IMR-90 (cell line): ENCODE measurements at regions not wholly inside any gene's neighbourhood (a gene's known extent, or its start where the extent isn't known, plus 50 kb on each side); places are given as distances from the start of the nearest gene placed in this dataset.

Experiments used
- ATAC-seq: fragments of 200-7000 bp; cut with Tn5 transposase; 2 replicates; pipeline ENCODE4 v1.9.1; 2020; ENCODE audit warnings: low read depth, mild to moderate bottlenecking, moderate library complexity
- BruUV-seq: library from RNA; stranded (reverse); fragments of 400-500 nt; replicated peaks from 2 replicates; lab custom pipeline; 2021; lab: Mats Ljungman, UMichigan
- CTCF ChIA-PET: fragments of 300-600 bp; formaldehyde crosslinking; extraction: SDS; loops from one replicate; lab custom pipeline; 2021; ENCODE audit warnings: antibody characterized with exemption; lab: Yijun Ruan, JAX
- POLR2A ChIA-PET: fragments of 300-600 bp; sonication (Branson Sonifier 250); formaldehyde crosslinking; loops from one replicate; lab custom pipeline; 2022; ENCODE audit warnings: antibody characterized with exemption; ENCODE audit not compliant: unreplicated experiment; lab: Charles Lee
- DNase-seq: peaks from one replicate; pipeline ENCODE4 v3.0.0; 2013
- H2AFZ ChIP-seq: replicated peaks from 2 replicates; pipeline ENCODE3; 2013; ENCODE audit warnings: low read length, mild to moderate bottlenecking; ENCODE audit not compliant: poor library complexity
- H2AK5ac ChIP-seq: 2 replicates; pipeline ENCODE4 v1.6.1; 2013; ENCODE audit warnings: low read depth, low read length, inconsistent platforms
- H2AK9ac ChIP-seq: replicated peaks from 2 replicates; pipeline ENCODE3; 2013; ENCODE audit warnings: mild to moderate bottlenecking, low read depth, low read length, moderate library complexity; ENCODE audit not compliant: poor library complexity
- H2BK120ac ChIP-seq: 2 replicates; pipeline ENCODE4 v1.6.1; 2013; ENCODE audit warnings: low read depth, low read length, inconsistent platforms
- H2BK15ac ChIP-seq: 3 replicates; pipeline ENCODE4 v1.6.1; 2013; ENCODE audit warnings: low read depth, low read length, inconsistent platforms
- H2BK20ac ChIP-seq: 2 replicates; pipeline ENCODE4 v1.6.1; 2013; ENCODE audit warnings: low read depth, mild to moderate bottlenecking, inconsistent platforms, low read length, moderate library complexity
- H2BK5ac ChIP-seq: 2 replicates; pipeline ENCODE4 v1.6.1; 2013; ENCODE audit warnings: mild to moderate bottlenecking, low read depth, low read length, inconsistent platforms; ENCODE audit not compliant: poor library complexity, severe bottlenecking
- H3K14ac ChIP-seq: replicated peaks from 2 replicates; pipeline ENCODE4 v1.6.1; 2013; ENCODE audit warnings: low read depth, low read length, inconsistent platforms
- H3K18ac ChIP-seq: 2 replicates; pipeline ENCODE4 v1.6.1; 2013; ENCODE audit warnings: low read depth, low read length, control low read depth
- H3K23ac ChIP-seq: 2 replicates; pipeline ENCODE4 v1.6.1; 2013; ENCODE audit warnings: low read depth, low read length, inconsistent platforms
- H3K27ac ChIP-seq: 2 replicates; pipeline ENCODE4 v1.5.1; 2013; ENCODE audit warnings: mild to moderate bottlenecking, control low read depth, low read length; ENCODE audit not compliant: insufficient read depth
- H3K27me3 ChIP-seq: 2 replicates; pipeline ENCODE4 v1.6.1; 2013; ENCODE audit warnings: low read length; ENCODE audit not compliant: control insufficient read depth, insufficient read depth
- H3K36me3 ChIP-seq: 2 replicates; pipeline ENCODE4 v1.6.1; 2013; ENCODE audit warnings: low read length, mixed read lengths; ENCODE audit not compliant: control insufficient read depth, insufficient read depth
- H3K4ac ChIP-seq: 2 replicates; pipeline ENCODE4 v1.6.1; 2013; ENCODE audit warnings: low read depth, low read length, inconsistent platforms
- H3K4me1 ChIP-seq: 2 replicates; pipeline ENCODE4 v1.6.1; 2013; ENCODE audit warnings: low read length, mixed read lengths; ENCODE audit not compliant: control insufficient read depth, insufficient read depth
- H3K4me2 ChIP-seq: 2 replicates; pipeline ENCODE4 v1.6.1; 2013; ENCODE audit warnings: low read depth, mild to moderate bottlenecking, control low read depth, low read length, moderate library complexity
- H3K4me3 ChIP-seq: 2 replicates; pipeline ENCODE4 v1.5.1; 2013; ENCODE audit warnings: low read depth, mild to moderate bottlenecking, control low read depth, low read length, moderate library complexity; ENCODE audit not compliant: insufficient read depth
- H3K56ac ChIP-seq: 2 replicates; pipeline ENCODE4 v1.6.1; 2013; ENCODE audit warnings: low read length, inconsistent platforms; ENCODE audit not compliant: insufficient read depth; ENCODE audit errors: extremely low read depth
- H3K79me1 ChIP-seq, 2 experiments: 2 replicates each; pipeline ENCODE4 v1.6.1; 2013; ENCODE audit warnings: low read length in 2 of 2, inconsistent platforms in 1 of 2, low read depth in 1 of 2
- H3K9ac ChIP-seq: 2 replicates; pipeline ENCODE4 v1.6.1; 2013; ENCODE audit warnings: low read depth, low read length, control low read depth
- H3K9me1 ChIP-seq: 2 replicates; pipeline ENCODE4 v1.6.1; 2013; ENCODE audit warnings: low read length, inconsistent platforms; ENCODE audit not compliant: insufficient read depth
- H3K9me3 ChIP-seq: 2 replicates; pipeline ENCODE4 v1.6.1; 2013; ENCODE audit warnings: low read length; ENCODE audit not compliant: control insufficient read depth, insufficient read depth
- H4K20me1 ChIP-seq: 2 replicates; pipeline ENCODE4 v1.6.1; 2013; ENCODE audit warnings: low read length, inconsistent platforms; ENCODE audit not compliant: insufficient read depth
- H4K5ac ChIP-seq: 2 replicates; pipeline ENCODE4 v1.6.1; 2013; ENCODE audit warnings: mild to moderate bottlenecking, low read depth, low read length, control low read depth
- H4K8ac ChIP-seq, 2 experiments: 2 replicates each; pipeline ENCODE4 v1.6.1; 2013; ENCODE audit warnings: low read depth in 2 of 2, low read length in 2 of 2, control low read depth in 1 of 2, inconsistent platforms in 1 of 2
- H4K91ac ChIP-seq: 2 replicates; pipeline ENCODE4 v1.6.1; 2013; ENCODE audit warnings: low read depth, low read length, inconsistent platforms; ENCODE audit not compliant: insufficient read depth
- BHLHE40 ChIP-seq: fragments of 150-350 bp; IDR thresholded peaks from 2 replicates; pipeline ENCODE4 v1.6.1; 2016; ENCODE audit warnings: mild to moderate bottlenecking, low read depth, low read length
- CEBPB ChIP-seq: IDR thresholded peaks from 2 replicates; pipeline ENCODE4 v1.6.1; 2012; ENCODE audit warnings: low read depth, low read length, improper control_type of control experiment
- CHD1 ChIP-seq: IDR thresholded peaks from 2 replicates; pipeline ENCODE4 v1.6.1; 2012; ENCODE audit warnings: low read depth, low read length, improper control_type of control experiment
- CTCF ChIP-seq: conservative IDR thresholded peaks from 2 replicates; pipeline ENCODE4 v1.5.1; 2012; ENCODE audit warnings: mild to moderate bottlenecking, low read depth, low read length, improper control_type of control experiment
- ELK1 ChIP-seq: fragments of 150-350 bp; IDR thresholded peaks from 2 replicates; pipeline ENCODE4 v1.6.1; 2016; ENCODE audit warnings: low read depth, mild to moderate bottlenecking, low read length, moderate library complexity, borderline replicate concordance
- MAFK ChIP-seq: IDR thresholded peaks from 2 replicates; pipeline ENCODE4 v1.6.1; 2012; ENCODE audit warnings: low read depth, low read length, improper control_type of control experiment
- MAZ ChIP-seq: IDR thresholded peaks from 2 replicates; pipeline ENCODE4 v1.6.1; 2012; ENCODE audit warnings: low read depth, mild to moderate bottlenecking, low read length, improper control_type of control experiment, moderate library complexity, borderline replicate concordance
- MXI1 ChIP-seq: IDR thresholded peaks from 2 replicates; pipeline ENCODE4 v1.6.1; 2012; ENCODE audit warnings: low read depth, mild to moderate bottlenecking, low read length, moderate library complexity, borderline replicate concordance
- NFE2L2 ChIP-seq: fragments of 150-350 bp; IDR thresholded peaks from 2 replicates; pipeline ENCODE4 v1.6.1; 2016; ENCODE audit warnings: low read depth, mild to moderate bottlenecking, low read length
- POLR2A ChIP-seq: IDR thresholded peaks from 2 replicates; pipeline ENCODE4 v1.6.1; 2012; ENCODE audit warnings: mild to moderate bottlenecking, low read depth, low read length
- RAD21 ChIP-seq: IDR thresholded peaks from 2 replicates; pipeline ENCODE4 v1.6.1; 2012; ENCODE audit warnings: low read length, improper control_type of control experiment
- RFX5 ChIP-seq: IDR thresholded peaks from 2 replicates; pipeline ENCODE4 v1.8.0; 2012; ENCODE audit warnings: low read depth, mild to moderate bottlenecking, low read length, moderate library complexity
- SMC3 ChIP-seq: fragments of 150-350 bp; IDR thresholded peaks from 2 replicates; pipeline ENCODE4 v1.6.1; 2016; ENCODE audit warnings: low read depth, mild to moderate bottlenecking, antibody characterized with exemption, low read length, moderate library complexity
- USF2 ChIP-seq: fragments of 150-350 bp; IDR thresholded peaks from 2 replicates; pipeline ENCODE4 v1.6.1; 2017; ENCODE audit warnings: mild to moderate bottlenecking, antibody characterized with exemption, low read length, low read depth
- WGBS, 2 experiments: methylation state at CpG; one replicate each; pipeline versions ENCODE4 v1.1.5 to v1.1.7; 2013; ENCODE audit warnings: missing lambda C conversion rate in 2 of 2; ENCODE audit not compliant: insufficient read length in 1 of 2; ENCODE audit errors: extremely low coverage in 2 of 2; 5-methylcytosine and 5-hydroxymethylcytosine counted together
- dilution Hi-C: fragments of 300-500 bp; cut with HindIII; formaldehyde crosslinking; loops from one replicate; pipeline ENCODE4 v1.14.3; 2018; ENCODE audit warnings: low sequenced_read_pairs; ENCODE audit not compliant: unreplicated experiment
- in situ Hi-C: fragments of 300-500 bp; cut with MboI; formaldehyde crosslinking; loops from 3 replicates; pipeline ENCODE4 v1.14.3; 2019; ENCODE audit warnings: low sequenced_read_pairs, inconsistent platforms, mixed read lengths
- intact Hi-C: fragments of 100-400 bp; cut with micrococcal nuclease; formaldehyde crosslinking; loops from 2 replicates; pipeline ENCODE4 v1.10.0; 2022

GRCh38 chr7:106375499-106375898 lies 90.7 kb upstream of the NAMPT start:
- Histone ChIP-seq H3K18ac (no peak overlapping the region), H3K4me3 (no peak overlapping the region), H4K8ac (no peak overlapping the region), H2AK9ac (no peak overlapping the region), H3K36me3 (no peaks in the 10 kb centered on the region), H3K9me1 (0 out of 2 replicates have a peak, but pooled peaks cover 2% of the 10 kb centered on the region), H2BK20ac (no peak overlapping the region), H2BK120ac (no peak overlapping the region), H4K20me1 (no peaks in the 10 kb centered on the region), H3K56ac (no peak overlapping the region), H3K23ac (no peak overlapping the region), H3K9me3 (no peaks in the 10 kb centered on the region), H3K4ac (no peak overlapping the region), H3K14ac (no peak overlapping the region), H3K9ac (no peak overlapping the region), H2AFZ (no peak overlapping the region), H2BK5ac (no peak overlapping the region), H3K4me1 (no peaks in the 10 kb centered on the region; the same call in 1 of the 2 replicates), H4K91ac (no peak overlapping the region), H4K5ac (no peak overlapping the region), H3K79me1 (no peaks in the 10 kb centered on the region), H2AK5ac (no peak overlapping the region), H2BK15ac (no peak overlapping the region), H3K27me3 (peaks cover 4% of the 10 kb centered on the region; the same call in 1 of the 2 replicates), H3K4me2 (no peak overlapping the region), H3K27ac (no peak overlapping the region)
- POLR2A ChIA-PET: no interaction called here
- dilution Hi-C loops (no loop called here), intact Hi-C loops (loop anchor here (1.0 kb wide), 1 partner anchor 12 kb away; no protein-coding TSS in a partner anchor), in situ Hi-C loops (no loop called here)
- BruUV-seq: no TSS peak
- no peak for TF ChIP-seq MAZ
- TF ChIP-seq CEBPB: no peak
- TF ChIP-seq RFX5: no peak
- no peak for TF ChIP-seq MXI1
- TF ChIP-seq BHLHE40: no peak
- TF ChIP-seq POLR2A: no peak
- TF ChIP-seq CHD1: no peak
- no peak for TF ChIP-seq ELK1
- TF ChIP-seq NFE2L2: no peak
- TF ChIP-seq CTCF: no peak
- no peak for TF ChIP-seq SMC3
- TF ChIP-seq MAFK: no peak
- no peak for TF ChIP-seq RAD21
- TF ChIP-seq USF2: no peak
- WGBS, 2 experiments: 100% methylated on average over 2 of the region's 2 CpGs; no CpG with 5 or more reads in 1 of the 2 experiments
- CTCF ChIA-PET: no interaction called here
- DNase-seq: no peak
- ATAC-seq: no peak
